RWPE2 (cell line): ENCODE measurements at regions not wholly inside any gene's neighbourhood (a gene's known extent, or its start where the extent isn't known, plus 50 kb on each side); places are given as distances from the start of the nearest gene placed in this dataset.
"Not testable (repeated sequence)": the region's sequence is repeated elsewhere in the genome, so short reads cannot be mapped to it uniquely, and the experiment has no call there.

Source experiments
- ATAC-seq: fragments of 200-7000 bp; cut with Tn5 transposase; 3 replicates; pipeline ENCODE4 v1.9.1; 2021; ENCODE audit warnings: low read depth
- DNase-seq: peaks from one replicate; pipeline ENCODE4 v3.0.0-alpha.2; 2020; ENCODE audit warnings: low spot score
- H3K27ac ChIP-seq: fragments of 450-650 bp; 2 replicates; pipeline ENCODE4 v1.5.1; 2017; ENCODE audit warnings: mild to moderate bottlenecking; ENCODE audit not compliant: poor library complexity, severe bottlenecking
- H3K27me3 ChIP-seq: fragments of 250-450 bp; sonication (Bioruptor Pico); 2 replicates; pipeline ENCODE4 v1.5.1; 2021; ENCODE audit warnings: mild to moderate bottlenecking, moderate library complexity; ENCODE audit not compliant: insufficient read depth, poor library complexity, severe bottlenecking
- H3K36me3 ChIP-seq: fragments of 250-450 bp; sonication (Bioruptor Pico); 2 replicates; pipeline ENCODE4 v1.5.1; 2020; ENCODE audit warnings: low read depth, mild to moderate bottlenecking, moderate library complexity
- H3K4me1 ChIP-seq: fragments of 250-450 bp; sonication (Bioruptor Pico); 2 replicates; pipeline ENCODE4 v1.5.1; 2021; ENCODE audit warnings: mild to moderate bottlenecking, moderate library complexity; ENCODE audit not compliant: insufficient read depth, poor library complexity, severe bottlenecking
- H3K4me3 ChIP-seq: fragments of 250-450 bp; sonication (Bioruptor Pico); 2 replicates; pipeline ENCODE4 v1.5.1; 2021; ENCODE audit warnings: mild to moderate bottlenecking, moderate library complexity; ENCODE audit not compliant: severe bottlenecking
- H3K9me3 ChIP-seq: fragments of 250-450 bp; sonication (Bioruptor Pico); 2 replicates; pipeline ENCODE4 v1.5.1; 2021; ENCODE audit warnings: mild to moderate bottlenecking, moderate library complexity; ENCODE audit not compliant: severe bottlenecking
- TF ChIP-seq, protein P1 (sequence below): fragments of 450-650 bp; IDR thresholded peaks from one replicate; pipeline ENCODE4 v1.5.1; 2017; ENCODE audit warnings: mild to moderate bottlenecking, moderate library complexity; ENCODE audit not compliant: poor library complexity, severe bottlenecking

DNA sequence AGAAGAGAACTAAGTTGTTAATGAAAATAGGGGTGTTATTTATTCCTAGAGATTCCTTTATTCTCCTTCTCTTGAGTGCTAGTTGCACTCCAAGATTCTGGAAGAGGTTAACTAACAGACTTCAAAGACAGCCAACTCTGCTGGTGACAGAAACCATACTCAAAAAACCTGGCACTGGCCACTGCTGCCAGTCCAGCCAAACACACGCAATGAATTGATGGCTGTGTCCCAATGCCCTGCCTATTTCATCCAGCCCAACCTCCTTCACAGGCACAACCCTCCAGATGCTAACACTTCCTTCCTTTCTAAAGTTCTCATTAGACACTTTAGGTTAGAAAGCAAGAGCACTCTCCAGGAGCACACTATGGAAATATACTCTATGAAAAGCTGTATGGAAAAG is 150.8 kb upstream of the C11orf58 start:
- TF ChIP-seq, protein P1, sequence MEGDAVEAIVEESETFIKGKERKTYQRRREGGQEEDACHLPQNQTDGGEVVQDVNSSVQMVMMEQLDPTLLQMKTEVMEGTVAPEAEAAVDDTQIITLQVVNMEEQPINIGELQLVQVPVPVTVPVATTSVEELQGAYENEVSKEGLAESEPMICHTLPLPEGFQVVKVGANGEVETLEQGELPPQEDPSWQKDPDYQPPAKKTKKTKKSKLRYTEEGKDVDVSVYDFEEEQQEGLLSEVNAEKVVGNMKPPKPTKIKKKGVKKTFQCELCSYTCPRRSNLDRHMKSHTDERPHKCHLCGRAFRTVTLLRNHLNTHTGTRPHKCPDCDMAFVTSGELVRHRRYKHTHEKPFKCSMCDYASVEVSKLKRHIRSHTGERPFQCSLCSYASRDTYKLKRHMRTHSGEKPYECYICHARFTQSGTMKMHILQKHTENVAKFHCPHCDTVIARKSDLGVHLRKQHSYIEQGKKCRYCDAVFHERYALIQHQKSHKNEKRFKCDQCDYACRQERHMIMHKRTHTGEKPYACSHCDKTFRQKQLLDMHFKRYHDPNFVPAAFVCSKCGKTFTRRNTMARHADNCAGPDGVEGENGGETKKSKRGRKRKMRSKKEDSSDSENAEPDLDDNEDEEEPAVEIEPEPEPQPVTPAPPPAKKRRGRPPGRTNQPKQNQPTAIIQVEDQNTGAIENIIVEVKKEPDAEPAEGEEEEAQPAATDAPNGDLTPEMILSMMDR, result no peak
- ATAC-seq, result no peak
- no peaks in the 10 kb centered on the region for H3K4me1 ChIP-seq
- H3K4me3 ChIP-seq, result no peak overlapping the region
- no peak overlapping the region for H3K27ac ChIP-seq
- peaks cover 7% of the 10 kb centered on the region for H3K27me3 ChIP-seq
- DNase-seq, result no peak
- no peaks in the 10 kb centered on the region for H3K36me3 ChIP-seq
- H3K9me3 ChIP-seq, result no peaks in the 10 kb centered on the region

DNA sequence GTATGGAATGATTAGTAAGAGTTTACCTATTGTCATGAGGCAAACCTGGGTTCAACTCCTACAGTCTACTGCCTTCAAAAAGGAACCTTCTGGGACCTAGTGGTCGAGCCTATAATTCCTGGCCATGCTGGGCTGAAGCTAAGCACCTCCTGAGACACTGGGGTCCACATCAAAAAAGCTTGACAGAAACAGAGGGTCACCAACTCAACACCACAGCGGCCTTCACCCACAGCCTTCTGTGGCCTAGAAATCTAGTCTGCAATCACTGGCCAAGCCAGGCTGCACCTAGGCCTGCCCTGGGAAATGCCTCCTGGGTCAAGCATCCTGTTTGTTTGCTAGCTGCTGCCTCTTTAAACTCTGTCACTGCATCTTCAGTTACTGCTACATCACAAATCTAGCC is 153.9 kb upstream of the C11orf58 start:
- H3K4me3 ChIP-seq, result no peak overlapping the region
- ATAC-seq, result no peak
- H3K27ac ChIP-seq, result no peak overlapping the region
- no peaks in the 10 kb centered on the region for H3K4me1 ChIP-seq
- no peak for DNase-seq
- no peaks in the 10 kb centered on the region for H3K27me3 ChIP-seq
- no peaks in the 10 kb centered on the region for H3K36me3 ChIP-seq
- no peaks in the 10 kb centered on the region for H3K9me3 ChIP-seq
- TF ChIP-seq, protein P1, result no peak

DNA sequence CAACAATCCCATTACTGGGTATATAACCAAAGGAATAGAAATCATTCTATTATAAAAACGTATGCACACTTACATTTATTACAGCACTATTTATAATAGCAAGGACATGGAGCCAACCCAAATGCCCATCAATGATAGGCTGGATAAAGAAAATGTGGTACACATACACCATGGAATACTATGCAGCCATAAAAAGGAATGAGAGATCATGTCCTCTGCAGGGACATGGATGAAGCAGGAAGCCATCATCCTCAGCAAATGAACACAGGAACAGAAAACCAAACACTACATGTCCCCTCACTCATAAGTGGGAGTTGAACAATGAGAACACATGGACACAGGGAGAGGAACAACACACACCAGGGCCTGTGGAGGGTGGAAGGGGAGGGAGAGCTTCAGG is 157.4 kb upstream of the C11orf58 start:
- not testable (repeated sequence) for H3K4me3 ChIP-seq, H3K36me3 ChIP-seq, H3K27me3 ChIP-seq, DNase-seq, H3K4me1 ChIP-seq, ATAC-seq, H3K27ac ChIP-seq, H3K9me3 ChIP-seq

- DNase-seq, result no peak
- Histone ChIP-seq H3K4me3 (no peak overlapping the region), H3K9me3 (no peaks in the 10 kb centered on the region), H3K27me3 (no peaks in the 10 kb centered on the region), H3K4me1 (no peaks in the 10 kb centered on the region), H3K36me3 (no peaks in the 10 kb centered on the region), H3K27ac (no peak overlapping the region)
- TF ChIP-seq, protein P1, result no peak
- no peak for ATAC-seq
These were observed 161.0 kb upstream of the C11orf58 start for GRCh38 chr11:16577490-16577889.

- H3K4me3 ChIP-seq, H3K27ac ChIP-seq, ATAC-seq, DNase-seq, H3K4me1 ChIP-seq, H3K9me3 ChIP-seq, H3K36me3 ChIP-seq, H3K27me3 ChIP-seq: not testable (repeated sequence)
These were observed 163.6 kb upstream of the C11orf58 start for GRCh38 chr11:16574889-16575288.

DNA sequence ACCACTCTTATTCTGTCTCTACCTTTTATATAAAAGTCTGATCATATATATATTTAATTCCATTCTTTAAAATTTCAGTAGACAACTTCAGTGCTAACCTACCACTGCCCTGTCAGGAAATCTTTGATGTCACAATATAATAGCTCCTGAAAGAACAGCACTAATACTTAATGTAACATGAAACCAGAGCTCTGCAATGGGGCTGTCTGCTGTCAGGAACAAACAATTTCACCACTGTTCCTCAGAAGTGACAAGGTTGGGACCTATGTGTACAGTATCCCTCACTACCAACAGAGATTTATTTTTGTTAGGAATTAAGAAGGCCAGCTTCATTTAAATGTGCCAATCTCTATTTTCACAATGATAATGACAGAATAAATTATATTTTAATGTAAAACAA is 165.5 kb upstream of the C11orf58 start:
- ATAC-seq (no peak), DNase-seq (no peak)
- TF ChIP-seq, protein P1, result no peak
- Histone ChIP-seq H3K4me3 (no peak overlapping the region), H3K27ac (no peak overlapping the region), H3K27me3 (no peaks in the 10 kb centered on the region), H3K9me3 (no peaks in the 10 kb centered on the region), H3K36me3 (no peaks in the 10 kb centered on the region), H3K4me1 (no peaks in the 10 kb centered on the region)
